Endothelial cell (in vitro differentiated cells): ENCODE measurements at regions not wholly inside any gene's neighbourhood (a gene's known extent, or its start where the extent isn't known, plus 50 kb on each side); places are given as distances from the start of the nearest gene placed in this dataset.
"Not testable (repeated sequence)": the region's sequence is repeated elsewhere in the genome, so short reads cannot be mapped to it uniquely, and the experiment has no call there.

ENCODE experiments used
- DNase-seq: peaks from one replicate; pipeline ENCODE4 v3.0.0; 2021; ENCODE audit warnings: low spot score
- H3K27ac Mint-ChIP-seq: one replicate; pipeline ENCODE4 v1.8.0; 2021; ENCODE audit warnings: mixed read lengths, inconsistent platforms; ENCODE audit not compliant: unreplicated experiment
- H3K27me3 Mint-ChIP-seq: one replicate; pipeline ENCODE4 v1.8.0; 2021; ENCODE audit warnings: mild to moderate bottlenecking, moderate library complexity, mixed read lengths, inconsistent platforms; ENCODE audit not compliant: unreplicated experiment
- H3K36me3 Mint-ChIP-seq: one replicate; pipeline ENCODE4 v1.8.0; 2021; ENCODE audit warnings: mild to moderate bottlenecking, low read depth, mixed read lengths, inconsistent platforms; ENCODE audit not compliant: unreplicated experiment
- H3K4me1 Mint-ChIP-seq: one replicate; pipeline ENCODE4 v1.8.0; 2021; ENCODE audit warnings: mild to moderate bottlenecking, mixed read lengths, inconsistent platforms; ENCODE audit not compliant: unreplicated experiment
- H3K4me3 Mint-ChIP-seq: one replicate; pipeline ENCODE4 v1.8.0; 2021; ENCODE audit warnings: mild to moderate bottlenecking, mixed read lengths, inconsistent platforms; ENCODE audit not compliant: unreplicated experiment
- H3K9me3 Mint-ChIP-seq: one replicate; pipeline ENCODE4 v1.8.0; 2021; ENCODE audit warnings: mixed read lengths, inconsistent platforms; ENCODE audit not compliant: unreplicated experiment
- TF ChIP-seq, protein P1 (sequence below): fragments of 200-600 bp; sonication (generic); IDR thresholded peaks from one replicate; pipeline ENCODE4 v1.5.0; 2021; ENCODE audit warnings: antibody characterized with exemption; ENCODE audit not compliant: unreplicated experiment

DNA sequence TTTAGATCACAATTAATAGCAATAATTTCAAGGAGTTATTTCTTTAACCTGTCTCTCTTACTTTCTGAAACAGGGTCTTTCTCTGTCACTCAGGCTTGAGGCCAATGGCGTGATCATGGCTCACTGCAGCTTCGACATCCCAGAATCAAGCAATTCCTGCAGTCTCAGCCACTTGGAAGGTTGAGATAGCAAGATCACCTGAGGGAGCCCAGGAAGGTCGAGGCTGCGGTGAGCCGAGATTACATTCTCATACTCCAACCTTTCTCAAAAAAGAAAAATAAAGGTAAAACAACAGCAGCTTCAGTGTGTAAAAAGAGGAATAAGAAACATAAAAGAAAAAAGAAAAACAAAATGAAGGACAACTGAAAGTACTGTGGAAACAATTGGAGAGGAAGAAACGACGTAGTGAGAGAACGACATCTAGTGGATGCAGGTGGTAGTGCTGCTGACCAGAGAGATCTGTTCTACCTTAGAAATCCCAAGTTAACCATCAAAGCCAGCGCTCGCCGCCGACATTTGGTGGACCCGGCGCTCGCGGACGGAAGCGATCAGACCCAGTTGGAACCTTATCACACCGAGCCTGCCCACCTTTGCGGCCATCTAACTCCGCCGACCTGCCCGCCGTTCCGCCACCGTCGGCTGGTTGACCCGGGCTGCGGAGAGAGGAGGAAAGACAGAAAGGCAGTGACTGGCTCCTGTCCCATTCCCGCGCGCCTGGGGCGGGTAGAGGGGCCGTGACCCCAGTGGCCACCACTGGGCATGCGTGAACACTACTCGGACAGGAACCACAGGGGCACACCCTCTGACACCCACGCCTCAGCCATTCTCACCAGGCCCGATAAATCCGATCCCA lies 196.1 kb downstream of the ALG10 start:
- H3K36me3 Mint-ChIP-seq: peaks cover 9% of the 10 kb centered on the region
- TF ChIP-seq, protein P1, sequence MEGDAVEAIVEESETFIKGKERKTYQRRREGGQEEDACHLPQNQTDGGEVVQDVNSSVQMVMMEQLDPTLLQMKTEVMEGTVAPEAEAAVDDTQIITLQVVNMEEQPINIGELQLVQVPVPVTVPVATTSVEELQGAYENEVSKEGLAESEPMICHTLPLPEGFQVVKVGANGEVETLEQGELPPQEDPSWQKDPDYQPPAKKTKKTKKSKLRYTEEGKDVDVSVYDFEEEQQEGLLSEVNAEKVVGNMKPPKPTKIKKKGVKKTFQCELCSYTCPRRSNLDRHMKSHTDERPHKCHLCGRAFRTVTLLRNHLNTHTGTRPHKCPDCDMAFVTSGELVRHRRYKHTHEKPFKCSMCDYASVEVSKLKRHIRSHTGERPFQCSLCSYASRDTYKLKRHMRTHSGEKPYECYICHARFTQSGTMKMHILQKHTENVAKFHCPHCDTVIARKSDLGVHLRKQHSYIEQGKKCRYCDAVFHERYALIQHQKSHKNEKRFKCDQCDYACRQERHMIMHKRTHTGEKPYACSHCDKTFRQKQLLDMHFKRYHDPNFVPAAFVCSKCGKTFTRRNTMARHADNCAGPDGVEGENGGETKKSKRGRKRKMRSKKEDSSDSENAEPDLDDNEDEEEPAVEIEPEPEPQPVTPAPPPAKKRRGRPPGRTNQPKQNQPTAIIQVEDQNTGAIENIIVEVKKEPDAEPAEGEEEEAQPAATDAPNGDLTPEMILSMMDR: peak; percentile 71
- H3K27me3 Mint-ChIP-seq: peaks cover 3% of the 10 kb centered on the region
- H3K9me3 Mint-ChIP-seq: peaks cover 21% of the 10 kb centered on the region
- H3K27ac Mint-ChIP-seq: no peak overlapping the region
- DNase-seq: peak; percentile 28
- no peaks in the 10 kb centered on the region for H3K4me1 Mint-ChIP-seq
- H3K4me3 Mint-ChIP-seq: no peak overlapping the region

DNA sequence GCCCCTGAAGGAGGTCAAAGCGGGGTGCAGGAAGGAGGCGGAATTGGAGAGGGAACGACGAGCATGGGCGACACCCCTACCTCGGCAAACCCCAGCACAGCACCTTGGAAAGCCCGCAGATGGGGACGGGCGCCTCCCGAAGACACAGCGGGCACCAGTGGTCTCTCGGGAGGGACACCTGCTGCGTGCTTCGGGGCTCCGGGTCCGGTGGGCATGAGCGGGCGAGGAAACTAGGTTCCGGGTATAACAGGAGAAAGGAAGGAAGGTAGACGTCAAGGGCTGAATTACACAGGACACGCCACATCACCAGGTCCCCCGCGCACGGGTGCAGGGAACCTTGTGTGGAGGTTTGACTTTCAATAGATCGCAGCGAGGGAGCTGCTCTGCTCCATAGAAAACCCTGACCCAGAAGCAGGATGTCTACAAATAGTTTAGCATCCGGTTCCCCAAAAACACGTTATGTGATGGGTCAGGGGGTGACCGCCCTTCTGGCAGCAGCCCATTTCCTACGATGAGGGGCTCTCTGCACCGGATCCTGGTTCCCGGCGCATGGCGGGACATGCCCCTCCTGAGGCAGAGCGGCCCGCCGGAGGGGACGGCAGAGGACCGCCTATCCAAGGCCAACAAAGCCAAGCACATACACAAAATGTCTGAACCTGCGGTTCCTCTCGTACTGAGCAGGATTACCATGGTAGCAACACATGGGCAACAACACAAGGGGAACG lies 196.9 kb downstream of the ALG10 start:
- TF ChIP-seq, protein P1: no peak
- Mint-ChIP-seq H3K9me3 (peaks cover 21% of the 10 kb centered on the region), H3K27ac (no peak overlapping the region), H3K4me1 (no peaks in the 10 kb centered on the region), H3K4me3 (no peak overlapping the region), H3K36me3 (peaks cover 9% of the 10 kb centered on the region), H3K27me3 (peaks cover 3% of the 10 kb centered on the region)
- DNase-seq: no peak

DNA sequence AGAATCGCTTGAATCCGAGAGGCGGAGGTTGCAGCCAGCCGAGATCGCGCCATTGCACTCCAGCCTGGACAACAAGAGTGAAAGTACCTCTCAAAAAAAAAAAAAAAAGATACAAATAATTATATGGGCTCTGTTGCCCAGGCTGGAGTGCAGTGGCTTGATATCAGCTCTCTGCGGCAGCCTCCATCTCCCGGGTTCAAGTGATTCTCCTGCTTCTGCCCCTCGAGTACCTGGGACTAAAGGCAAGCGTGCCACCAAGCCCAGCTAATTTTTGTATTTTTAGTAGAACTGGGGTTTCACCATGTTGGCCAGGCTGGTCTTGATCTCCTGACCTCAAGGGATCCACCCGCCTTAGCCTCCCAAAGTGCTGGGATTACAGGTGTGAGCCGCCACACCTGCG lies 197.8 kb downstream of the ALG10 start:
- DNase-seq, H3K27me3 Mint-ChIP-seq, H3K4me1 Mint-ChIP-seq, H3K4me3 Mint-ChIP-seq, H3K27ac Mint-ChIP-seq, H3K36me3 Mint-ChIP-seq: not testable (repeated sequence)
- peaks cover 21% of the 10 kb centered on the region for H3K9me3 Mint-ChIP-seq

DNA sequence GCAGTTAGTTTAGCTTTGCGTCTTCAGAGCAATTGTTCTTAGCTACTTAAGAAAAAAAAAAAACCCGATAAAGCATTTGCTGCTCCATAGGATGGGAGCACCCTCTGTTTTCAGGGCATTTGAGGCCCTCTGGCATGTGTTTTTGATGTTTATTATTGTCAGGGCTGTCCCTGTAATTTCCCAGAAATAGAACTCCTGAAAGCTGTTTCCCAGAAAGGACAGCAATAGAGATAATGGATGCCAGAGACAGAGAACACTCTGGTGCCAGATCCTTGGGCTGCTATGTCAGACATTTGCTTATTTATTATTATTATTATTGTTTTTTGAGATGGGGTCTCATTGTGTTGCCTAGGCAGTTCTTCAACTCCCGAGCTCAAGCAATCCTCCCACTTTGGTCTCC lies 201.3 kb downstream of the ALG10 start:
- TF ChIP-seq, protein P1: no peak
- no peak for DNase-seq
- H3K27ac Mint-ChIP-seq: no peak overlapping the region
- H3K36me3 Mint-ChIP-seq: peaks cover 4% of the 10 kb centered on the region
- no peaks in the 10 kb centered on the region for H3K27me3 Mint-ChIP-seq
- no peaks in the 10 kb centered on the region for H3K4me1 Mint-ChIP-seq
- peaks cover 32% of the 10 kb centered on the region for H3K9me3 Mint-ChIP-seq
- H3K4me3 Mint-ChIP-seq: no peak overlapping the region

DNA sequence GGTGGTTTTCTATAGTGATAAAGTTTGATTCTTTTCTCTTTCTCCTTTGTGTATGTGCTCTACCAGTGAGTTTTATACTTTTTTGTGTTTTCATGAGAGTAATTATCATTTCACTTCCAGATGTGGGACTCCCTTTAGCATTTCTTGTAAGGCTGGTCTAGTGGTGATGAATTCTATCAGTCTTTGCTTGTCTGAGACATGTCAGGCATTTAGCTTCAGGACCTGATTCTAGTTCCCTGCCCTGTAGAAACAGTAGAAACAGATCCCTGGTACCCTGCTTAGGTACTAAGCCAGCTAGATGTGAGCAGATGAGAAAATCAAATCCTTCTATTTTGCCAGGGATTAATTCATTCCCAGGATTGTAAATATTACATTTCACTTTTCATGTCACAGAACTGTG lies 203.7 kb downstream of the ALG10 start:
- not testable (repeated sequence) for H3K4me1 Mint-ChIP-seq, H3K27me3 Mint-ChIP-seq, H3K36me3 Mint-ChIP-seq, DNase-seq, H3K27ac Mint-ChIP-seq, H3K4me3 Mint-ChIP-seq
- peaks cover 39% of the 10 kb centered on the region for H3K9me3 Mint-ChIP-seq

DNA sequence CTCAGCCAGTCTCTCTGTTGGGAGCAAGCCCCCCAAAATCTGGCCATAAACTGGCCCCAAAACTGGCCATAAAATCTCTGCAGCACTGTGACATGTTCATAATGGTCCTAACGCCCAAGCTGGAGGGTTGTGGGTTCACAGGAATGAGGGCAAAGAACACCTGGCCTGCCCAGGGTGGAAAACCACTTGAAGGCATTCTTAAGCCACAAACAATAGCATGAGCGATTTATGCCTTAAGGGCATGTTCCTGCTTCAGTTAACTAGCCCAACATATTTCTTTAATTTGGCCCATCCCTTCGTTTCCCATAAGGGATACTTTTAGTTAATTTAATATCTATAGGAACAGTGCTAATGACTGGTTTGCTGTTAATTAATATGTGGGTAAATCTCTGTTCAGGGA lies 205.8 kb downstream of the ALG10 start:
- not testable (repeated sequence) for H3K4me3 Mint-ChIP-seq, H3K27ac Mint-ChIP-seq, H3K4me1 Mint-ChIP-seq, DNase-seq, H3K27me3 Mint-ChIP-seq
- Mint-ChIP-seq H3K36me3 (peaks cover 15% of the 10 kb centered on the region), H3K9me3 (peaks cover 46% of the 10 kb centered on the region)

DNA sequence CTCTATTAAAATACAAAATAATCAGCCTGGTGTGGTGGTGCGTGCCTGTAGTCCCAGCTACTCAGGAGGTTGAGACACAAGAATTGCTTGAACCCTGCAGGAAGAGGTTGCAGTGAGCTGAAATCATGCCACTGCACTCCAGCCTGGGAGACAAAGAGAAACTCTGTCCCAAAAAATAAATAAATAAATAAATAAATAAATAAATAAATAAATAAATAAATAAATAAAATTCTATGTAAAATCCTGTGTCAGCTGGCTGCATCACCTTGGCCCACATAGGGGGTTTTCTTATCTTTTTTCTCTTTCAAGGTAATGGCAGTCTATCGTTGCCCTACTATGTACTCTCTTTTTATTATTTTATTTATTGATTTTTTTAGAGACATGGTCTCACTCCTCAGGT lies 206.7 kb downstream of the ALG10 start:
- not testable (repeated sequence) for H3K4me1 Mint-ChIP-seq, H3K27me3 Mint-ChIP-seq, H3K4me3 Mint-ChIP-seq, H3K27ac Mint-ChIP-seq, DNase-seq
- peaks cover 18% of the 10 kb centered on the region for H3K36me3 Mint-ChIP-seq
- H3K9me3 Mint-ChIP-seq: peaks cover 54% of the 10 kb centered on the region
